RWPE1 (cell line): ENCODE measurements at regions not wholly inside any gene's neighbourhood (a gene's known extent, or its start where the extent isn't known, plus 50 kb on each side); places are given as distances from the start of the nearest gene placed in this dataset.

ENCODE experiments used
- CTCF ChIA-PET: fragments of 350-600 bp; sonication (Branson Sonifier 250); formaldehyde crosslinking; extraction: SDS; loops from one replicate; lab custom pipeline; 2021; lab: Yijun Ruan, JAX
- POLR2A ChIA-PET: fragments of 400-600 bp; formaldehyde crosslinking; extraction: SDS; loops from one replicate; lab custom pipeline; 2020; ENCODE audit warnings: antibody characterized with exemption; ENCODE audit not compliant: low non-redundant PET; lab: Yijun Ruan, JAX
- DNase-seq: peaks from one replicate; pipeline ENCODE4 v3.0.0; 2012; ENCODE audit warnings: low spot score
- H3K27ac ChIP-seq: fragments of 450-650 bp; 2 replicates; pipeline ENCODE4 v1.5.1; 2017
- CTCF ChIP-seq: fragments of 450-650 bp; conservative IDR thresholded peaks from 2 replicates; pipeline ENCODE4 v1.5.1; 2017; ENCODE audit warnings: low read depth, mild to moderate bottlenecking

GRCh38 chr7:54664235-54665228, 94.5 kb downstream of the SEC61G start:
- peak; percentile 68 for TF ChIP-seq CTCF
- DNase-seq = peak; percentile 79
- ChIA-PET CTCF (interaction anchor here (0.6 to 1.0 kb wide), 5 partner anchors 118 to 887 kb away, joined by 3 to 4 read pairs (median 3); no protein-coding TSS in a partner anchor), POLR2A (no interaction called here)
- H3K27ac ChIP-seq = no peak overlapping the region

GRCh38 chr7:54663603-54664234, 95.3 kb downstream of the SEC61G start:
- POLR2A ChIA-PET = no interaction called here
- no peak for TF ChIP-seq CTCF
- CTCF ChIA-PET = interaction anchor here (0.7 kb wide), 2 partner anchors 653 to 886 kb away, joined by 3 to 4 read pairs; no protein-coding TSS in a partner anchor
- no peak for DNase-seq
- H3K27ac ChIP-seq = no peak overlapping the region

- no peak for DNase-seq
- no peak overlapping the region for H3K27ac ChIP-seq
- no peak for TF ChIP-seq CTCF
- ChIA-PET CTCF (no interaction called here), POLR2A (no interaction called here)
Measured at GRCh38 chr7:54663186-54663585, 95.8 kb downstream of the SEC61G start.

GRCh38 chr7:54662701-54663100, 96.3 kb downstream of the SEC61G start:
- no peak for DNase-seq
- TF ChIP-seq CTCF = no peak
- no peak overlapping the region for H3K27ac ChIP-seq
- CTCF ChIA-PET = no interaction called here
- POLR2A ChIA-PET = no interaction called here

- no peak overlapping the region for H3K27ac ChIP-seq
- no peak for DNase-seq
- POLR2A ChIA-PET = no interaction called here
- CTCF ChIA-PET = no interaction called here
- TF ChIP-seq CTCF = no peak
Measured at GRCh38 chr7:54653905-54654304, 105.1 kb downstream of the SEC61G start.

- ChIA-PET CTCF (no interaction called here), POLR2A (no interaction called here)
- no peak for DNase-seq
- no peak overlapping the region for H3K27ac ChIP-seq
- no peak for TF ChIP-seq CTCF
Measured at GRCh38 chr7:54643064-54643463, 100.9 kb downstream of the VSTM2A start.
